Tibial nerve (tissue), 3 donors: ENCODE measurements at regions not wholly inside any gene's neighbourhood (a gene's known extent, or its start where the extent isn't known, plus 50 kb on each side); places are given as distances from the start of the nearest gene placed in this dataset.

Source experiments
- CTCF ChIP-seq, 5 experiments: fragments of 200-600 bp in 3 of 5; fragments of 450-650 bp in 2 of 5; sonication (generic) in 3 of 5; IDR thresholded peaks; one replicate each; pipeline ENCODE4 v1.5.1; 2016 to 2019; ENCODE audit warnings: antibody characterized with exemption in 5 of 5, mild to moderate bottlenecking in 3 of 5, moderate library complexity in 2 of 5
- POLR2A ChIP-seq, 2 donors: fragments of 450-650 bp; IDR thresholded peaks; one replicate each; pipeline ENCODE4 v1.6.1; 2017; ENCODE audit warnings: antibody characterized with exemption in 2 of 2, mild to moderate bottlenecking in 2 of 2, moderate library complexity in 2 of 2

- no peak for TF ChIP-seq CTCF (IDR thresholded peaks at IDR 0.05)
- no peak for TF ChIP-seq POLR2A (IDR thresholded peaks at IDR 0.05)
Observed at GRCh38 chr16:60491273-60491672, 1545.0 kb downstream of the CDH8 start.
